NT2/D1 (cell line): ENCODE measurements at regions not wholly inside any gene's neighbourhood (a gene's known extent, or its start where the extent isn't known, plus 50 kb on each side); places are given as distances from the start of the nearest gene placed in this dataset.
"Not testable (repeated sequence)": the region's sequence is repeated elsewhere in the genome, so short reads cannot be mapped to it uniquely, and the experiment has no call there.

Source experiments
- DNase-seq: peaks from one replicate; pipeline ENCODE4 v3.0.0-alpha.2; 2011; ENCODE audit warnings: low read depth, low spot score
- H3K27me3 ChIP-seq: 2 replicates; pipeline ENCODE4 v1.6.0; 2011; ENCODE audit warnings: mild to moderate bottlenecking; ENCODE audit not compliant: insufficient read length, insufficient read depth
- H3K36me3 ChIP-seq: 2 replicates; pipeline ENCODE4 v1.6.1; 2011; ENCODE audit warnings: mild to moderate bottlenecking, low read length, mixed read lengths; ENCODE audit not compliant: insufficient read depth, insufficient read length
- H3K4me1 ChIP-seq: 2 replicates; pipeline ENCODE4 v1.5.1; 2011; ENCODE audit not compliant: insufficient read depth, insufficient read length
- H3K4me3 ChIP-seq: 2 replicates; pipeline ENCODE4 v1.5.1; 2011; ENCODE audit warnings: low read depth; ENCODE audit not compliant: insufficient read length
- H3K9ac ChIP-seq: 2 replicates; pipeline ENCODE4 v1.6.0; 2011; ENCODE audit warnings: low read depth; ENCODE audit not compliant: insufficient read length
- H3K9me3 ChIP-seq: 2 replicates; pipeline ENCODE4 v1.5.1; 2011; ENCODE audit warnings: mild to moderate bottlenecking, low read length; ENCODE audit not compliant: insufficient read depth
- SUZ12 ChIP-seq: IDR thresholded peaks from 2 replicates; pipeline ENCODE4 v1.6.1; 2011; ENCODE audit not compliant: insufficient read length, insufficient read depth; ENCODE audit errors: extremely low read depth
- YY1 ChIP-seq: IDR thresholded peaks from 2 replicates; pipeline ENCODE4 v1.6.1; 2011; ENCODE audit not compliant: insufficient read length, insufficient read depth
- ZNF274 ChIP-seq: IDR thresholded peaks from 2 replicates; pipeline ENCODE4 v1.6.1; 2011; ENCODE audit warnings: mild to moderate bottlenecking, low read depth, low read length

- Histone ChIP-seq H3K36me3 (no peaks in the 10 kb centered on the region), H3K9me3 (no peaks in the 10 kb centered on the region), H3K4me3 (no peak overlapping the region), H3K4me1 (no peaks in the 10 kb centered on the region), H3K27me3 (no peaks in the 10 kb centered on the region), H3K9ac (no peak overlapping the region)
- TF ChIP-seq SUZ12 = no peak
- DNase-seq = peak; percentile 60
Measured at GRCh38 chr6:137641474-137642077, 147.4 kb upstream of the OLIG3 start.

GRCh38 chr6:137643210-137643609 lies 149.0 kb upstream of the OLIG3 start:
- not testable (repeated sequence) for H3K36me3 ChIP-seq, DNase-seq, H3K9ac ChIP-seq, H3K4me3 ChIP-seq, H3K4me1 ChIP-seq, H3K27me3 ChIP-seq, H3K9me3 ChIP-seq

GRCh38 chr6:137643644-137644043 lies 149.4 kb upstream of the OLIG3 start:
- H3K36me3 ChIP-seq, H3K9ac ChIP-seq, H3K9me3 ChIP-seq, H3K27me3 ChIP-seq, H3K4me1 ChIP-seq, H3K4me3 ChIP-seq, DNase-seq: not testable (repeated sequence)

- no peak for TF ChIP-seq SUZ12
- TF ChIP-seq YY1 = no peak
- H3K27me3 ChIP-seq = no peaks in the 10 kb centered on the region
- DNase-seq = no peak
- no peaks in the 10 kb centered on the region for H3K36me3 ChIP-seq
- no peaks in the 10 kb centered on the region for H3K4me1 ChIP-seq
- no peaks in the 10 kb centered on the region for H3K9me3 ChIP-seq
- no peak overlapping the region for H3K9ac ChIP-seq
- H3K4me3 ChIP-seq = no peak overlapping the region
Measured at GRCh38 chr6:137645850-137646249, 151.7 kb upstream of the OLIG3 start.

- H3K36me3 ChIP-seq = no peaks in the 10 kb centered on the region
- DNase-seq = no peak
- no peaks in the 10 kb centered on the region for H3K27me3 ChIP-seq
Measured at GRCh38 chr6:137646484-137646883, 152.3 kb upstream of the OLIG3 start.

GRCh38 chr6:137647762-137648447 lies 153.7 kb upstream of the OLIG3 start:
- Histone ChIP-seq H3K4me1 (no peaks in the 10 kb centered on the region), H3K27me3 (no peaks in the 10 kb centered on the region), H3K9ac (no peak overlapping the region), H3K4me3 (no peak overlapping the region), H3K36me3 (no peaks in the 10 kb centered on the region), H3K9me3 (peaks cover 12% of the 10 kb centered on the region)
- no peak for DNase-seq
- TF ChIP-seq SUZ12 = no peak
- no peak for TF ChIP-seq ZNF274
- no peak for TF ChIP-seq YY1

More at GRCh38 chr6:137646484-137646883, 152.3 kb upstream of the OLIG3 start:
- no peak overlapping the region for H3K4me3 ChIP-seq
- no peaks in the 10 kb centered on the region; the same call in 1 of the 2 replicates for H3K9me3 ChIP-seq
- no peak overlapping the region for H3K9ac ChIP-seq
- TF ChIP-seq ZNF274 (no peak), YY1 (no peak), SUZ12 (no peak)
- H3K4me1 ChIP-seq = no peaks in the 10 kb centered on the region

- TF ChIP-seq ZNF274 = no peak
- no peak overlapping the region for H3K4me3 ChIP-seq
- H3K36me3 ChIP-seq = no peaks in the 10 kb centered on the region
- no peaks in the 10 kb centered on the region for H3K27me3 ChIP-seq
- H3K9ac ChIP-seq = no peak overlapping the region
- no peaks in the 10 kb centered on the region for H3K4me1 ChIP-seq
- peaks cover 41% of the 10 kb centered on the region for H3K9me3 ChIP-seq
- DNase-seq = no peak
Measured at GRCh38 chr6:137650720-137651119, 156.5 kb upstream of the OLIG3 start.

- Histone ChIP-seq H3K9ac (no peak overlapping the region), H3K9me3 (peaks cover 44% of the 10 kb centered on the region), H3K27me3 (no peaks in the 10 kb centered on the region), H3K4me1 (no peaks in the 10 kb centered on the region), H3K36me3 (no peaks in the 10 kb centered on the region), H3K4me3 (no peak overlapping the region)
- TF ChIP-seq SUZ12 (no peak), ZNF274 (no peak)
- no peak for DNase-seq
Measured at GRCh38 chr6:137651178-137651577, 157.0 kb upstream of the OLIG3 start.
